ENCODE measurements at regions not wholly inside any gene's neighbourhood (a gene's known extent, or its start where the extent isn't known, plus 50 kb on each side); places are given as distances from the start of the nearest gene placed in this dataset.

GRCh38 chr5:131079232-131079631 is 85.8 kb downstream of the HINT1 start:
- TF ChIP-seq CTCF (IDR thresholded peaks at IDR 0.05; ENCODE audit: low read length) (no peak), EZH2 (IDR thresholded peaks at IDR 0.05; ENCODE audit: borderline replicate concordance, low read length) (no peak)
